Nephron progenitor cell (in vitro differentiated cells): ENCODE measurements at regions not wholly inside any gene's neighbourhood (a gene's known extent, or its start where the extent isn't known, plus 50 kb on each side); places are given as distances from the start of the nearest gene placed in this dataset.

Experiments
- DNase-seq: peaks from one replicate; pipeline ENCODE4 v3.0.0; 2021
- H3K27ac Mint-ChIP-seq: 2 replicates; pipeline ENCODE4 v1.8.0; 2021; ENCODE audit warnings: mild to moderate bottlenecking, moderate library complexity, mixed read lengths
- H3K27me3 Mint-ChIP-seq: 2 replicates; pipeline ENCODE4 v1.8.0; 2021; ENCODE audit warnings: mild to moderate bottlenecking, low read depth, mixed read lengths; ENCODE audit not compliant: poor library complexity
- H3K36me3 Mint-ChIP-seq: 2 replicates; pipeline ENCODE4 v1.8.0; 2021; ENCODE audit warnings: low read depth, mixed read lengths
- H3K4me1 Mint-ChIP-seq: 2 replicates; pipeline ENCODE4 v1.8.0; 2021; ENCODE audit warnings: mixed read lengths
- H3K4me3 Mint-ChIP-seq: 2 replicates; pipeline ENCODE4 v1.8.0; 2021; ENCODE audit warnings: mild to moderate bottlenecking, moderate library complexity, mixed read lengths
- H3K9me3 Mint-ChIP-seq: 2 replicates; pipeline ENCODE4 v1.8.0; 2021; ENCODE audit warnings: mild to moderate bottlenecking, moderate library complexity, mixed read lengths
- CTCF ChIP-seq: fragments of 200-600 bp; sonication (generic); IDR thresholded peaks from 2 replicates; pipeline ENCODE4 v1.5.0; 2021; ENCODE audit warnings: antibody characterized with exemption

DNA sequence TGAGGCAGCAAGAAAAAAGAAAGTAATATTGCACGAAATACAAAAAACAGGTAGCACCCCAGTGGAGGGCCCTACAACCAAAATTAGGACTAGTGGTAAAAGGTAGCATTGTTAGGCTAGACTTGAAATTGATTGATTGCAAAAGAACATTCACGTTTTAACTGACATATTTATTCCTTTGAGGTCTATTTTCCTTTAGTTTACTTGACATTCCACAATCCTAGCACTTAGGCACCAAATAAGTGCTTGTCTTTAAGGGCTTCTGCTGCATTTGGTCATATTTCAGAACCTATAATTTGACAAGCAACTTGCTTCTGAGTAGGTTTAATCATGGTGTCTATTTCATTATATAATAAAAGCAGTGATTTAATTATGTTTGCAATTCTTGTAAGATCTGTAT is 642.7 kb upstream of the AGTR1 start:
- Mint-ChIP-seq H3K4me3 (no peak overlapping the region), H3K4me1 (no peaks in the 10 kb centered on the region)

DNA sequence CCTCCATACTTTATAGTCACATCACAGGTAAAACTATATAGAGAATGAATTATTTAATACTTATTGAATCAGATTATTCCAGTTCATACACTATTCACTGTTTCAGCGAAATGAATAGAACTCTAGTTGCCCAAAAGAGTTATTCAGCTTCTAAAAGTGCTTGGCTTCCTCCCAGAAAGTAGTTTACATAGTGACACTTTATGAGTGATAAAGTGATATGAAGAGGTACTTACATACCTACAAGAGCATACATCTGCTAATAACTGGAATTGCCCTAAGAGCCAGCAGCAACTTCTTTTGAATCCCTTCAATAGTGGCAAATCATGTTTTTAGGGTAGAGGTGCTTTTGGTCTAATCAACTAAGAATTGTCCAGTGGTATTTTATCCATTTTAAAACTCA is 635.1 kb upstream of the AGTR1 start:
- TF ChIP-seq CTCF, result no peak
- H3K4me3 Mint-ChIP-seq, result no peak overlapping the region
- no peaks in the 10 kb centered on the region for H3K9me3 Mint-ChIP-seq
- no peak overlapping the region for H3K27ac Mint-ChIP-seq
- no peak for DNase-seq
- H3K36me3 Mint-ChIP-seq, result no peaks in the 10 kb centered on the region
- peaks cover 4% of the 10 kb centered on the region for H3K27me3 Mint-ChIP-seq
- no peaks in the 10 kb centered on the region for H3K4me1 Mint-ChIP-seq

More for the DNA sequence above, 642.7 kb upstream of the AGTR1 start:
- no peak for DNase-seq
- no peak for TF ChIP-seq CTCF
- Mint-ChIP-seq H3K9me3 (no peaks in the 10 kb centered on the region), H3K27me3 (peaks cover 2% of the 10 kb centered on the region), H3K36me3 (no peaks in the 10 kb centered on the region), H3K27ac (no peak overlapping the region)

DNA sequence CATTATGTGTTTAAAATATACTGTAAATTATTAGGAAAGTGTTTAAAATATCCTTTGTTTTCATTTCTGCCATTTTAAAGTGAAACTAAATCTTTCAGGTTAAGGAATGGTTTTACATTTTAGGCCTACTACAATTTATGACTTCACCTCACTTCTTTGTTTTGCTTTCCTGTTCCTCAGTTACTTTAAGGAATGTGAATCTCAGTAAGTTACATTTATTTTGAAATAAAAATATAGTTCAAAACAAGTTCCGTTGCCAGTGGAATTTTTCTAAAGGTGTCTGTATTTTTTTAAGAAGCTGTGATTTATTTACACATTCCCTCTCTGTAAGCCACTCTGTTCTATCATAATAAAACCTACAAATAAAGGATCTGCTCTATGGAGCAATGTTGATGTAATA is 630.9 kb upstream of the AGTR1 start:
- DNase-seq, result no peak
- Mint-ChIP-seq H3K4me3 (no peak overlapping the region), H3K9me3 (no peaks in the 10 kb centered on the region), H3K36me3 (no peaks in the 10 kb centered on the region), H3K27me3 (peaks cover 4% of the 10 kb centered on the region), H3K4me1 (no peaks in the 10 kb centered on the region), H3K27ac (no peak overlapping the region)
- no peak for TF ChIP-seq CTCF

GRCh38 chr3:148068466-148068865 is 629.2 kb upstream of the AGTR1 start:
- Mint-ChIP-seq H3K27me3 (peaks cover 4% of the 10 kb centered on the region), H3K27ac (no peak overlapping the region), H3K4me3 (no peak overlapping the region), H3K9me3 (no peaks in the 10 kb centered on the region), H3K4me1 (no peaks in the 10 kb centered on the region), H3K36me3 (no peaks in the 10 kb centered on the region)
- DNase-seq, result no peak
- no peak for TF ChIP-seq CTCF

GRCh38 chr3:148070041-148070440 is 627.7 kb upstream of the AGTR1 start:
- Mint-ChIP-seq H3K36me3 (no peaks in the 10 kb centered on the region), H3K4me1 (no peaks in the 10 kb centered on the region), H3K4me3 (no peak overlapping the region), H3K27me3 (no peaks in the 10 kb centered on the region), H3K9me3 (no peaks in the 10 kb centered on the region), H3K27ac (no peak overlapping the region)
- no peak for DNase-seq
- no peak for TF ChIP-seq CTCF

DNA sequence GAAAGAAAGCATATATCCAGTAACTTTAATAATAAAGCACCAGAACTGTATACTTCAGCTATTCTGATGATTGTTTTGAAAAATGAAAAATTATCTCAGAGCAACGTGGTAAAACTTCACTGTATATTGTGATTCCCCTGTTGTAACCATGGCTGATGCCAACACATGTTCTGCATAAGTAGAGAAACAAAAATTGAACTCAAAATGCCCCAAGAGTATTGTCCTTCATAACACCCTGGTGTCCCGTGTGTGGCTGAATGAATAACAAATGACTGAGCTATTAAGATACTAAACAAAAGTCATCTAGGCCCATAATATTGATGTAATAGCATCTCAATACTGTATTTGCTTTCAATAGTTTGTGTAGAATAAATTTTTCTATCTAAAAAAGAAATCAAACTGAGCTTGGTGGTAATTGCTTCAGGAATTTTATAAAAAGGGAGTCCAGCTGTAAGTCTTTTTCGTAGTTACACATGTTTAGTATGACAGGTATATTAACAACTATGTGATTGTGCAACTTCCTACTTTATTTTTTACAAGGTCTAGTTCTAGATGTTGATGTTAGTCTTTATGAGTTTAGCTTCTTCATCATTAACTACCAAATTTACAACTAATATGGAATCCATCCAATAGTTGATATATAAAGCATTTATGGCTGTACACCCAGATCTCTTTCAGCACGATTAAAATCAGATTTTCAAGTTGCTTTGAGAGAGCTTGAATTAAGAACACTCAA is 623.8 kb upstream of the AGTR1 start:
- Mint-ChIP-seq H3K4me3 (no peak overlapping the region), H3K27ac (no peak overlapping the region), H3K4me1 (no peaks in the 10 kb centered on the region), H3K36me3 (no peaks in the 10 kb centered on the region), H3K9me3 (no peaks in the 10 kb centered on the region), H3K27me3 (no peaks in the 10 kb centered on the region)
- DNase-seq, result no peak
- TF ChIP-seq CTCF, result no peak
